ENCODE measurements at regions not wholly inside any gene's neighbourhood (a gene's known extent, or its start where the extent isn't known, plus 50 kb on each side); places are given as distances from the start of the nearest gene placed in this dataset.
"Not testable (repeated sequence)": the region's sequence is repeated elsewhere in the genome, so short reads cannot be mapped to it uniquely, and the experiment has no call there.

- H3K27ac Mint-ChIP-seq (ENCODE audit: unreplicated experiment); H3K36me3 Mint-ChIP-seq (ENCODE audit: unreplicated experiment); H3K27me3 Mint-ChIP-seq (ENCODE audit: unreplicated experiment); H3K9me3 Mint-ChIP-seq (ENCODE audit: unreplicated experiment); DNase-seq; H3K4me3 Mint-ChIP-seq (ENCODE audit: unreplicated experiment); H3K4me1 Mint-ChIP-seq (ENCODE audit: low read depth, unreplicated experiment): not testable (repeated sequence)
Observed at GRCh38 chr18:14987377-14987776, 239.4 kb downstream of the ANKRD30B start.

- H3K36me3 Mint-ChIP-seq (ENCODE audit: unreplicated experiment); H3K27ac Mint-ChIP-seq (ENCODE audit: unreplicated experiment); H3K4me1 Mint-ChIP-seq (ENCODE audit: low read depth, unreplicated experiment); DNase-seq; H3K4me3 Mint-ChIP-seq (ENCODE audit: unreplicated experiment); H3K9me3 Mint-ChIP-seq (ENCODE audit: unreplicated experiment); H3K27me3 Mint-ChIP-seq (ENCODE audit: unreplicated experiment): not testable (repeated sequence)
Observed at GRCh38 chr18:14987960-14988710, 240.2 kb downstream of the ANKRD30B start.

- not testable (repeated sequence) for H3K36me3 Mint-ChIP-seq (ENCODE audit: unreplicated experiment); H3K9me3 Mint-ChIP-seq (ENCODE audit: unreplicated experiment); DNase-seq; H3K27me3 Mint-ChIP-seq (ENCODE audit: unreplicated experiment); H3K4me3 Mint-ChIP-seq (ENCODE audit: unreplicated experiment); H3K27ac Mint-ChIP-seq (ENCODE audit: unreplicated experiment); H3K4me1 Mint-ChIP-seq (ENCODE audit: low read depth, unreplicated experiment)
Observed at GRCh38 chr18:14989569-14989968, 241.6 kb downstream of the ANKRD30B start.

GRCh38 chr18:14991934-14992445 is 244.0 kb downstream of the ANKRD30B start:
- H3K27me3 Mint-ChIP-seq (ENCODE audit: unreplicated experiment); H3K9me3 Mint-ChIP-seq (ENCODE audit: unreplicated experiment); H3K4me3 Mint-ChIP-seq (ENCODE audit: unreplicated experiment); H3K36me3 Mint-ChIP-seq (ENCODE audit: unreplicated experiment); DNase-seq; H3K4me1 Mint-ChIP-seq (ENCODE audit: low read depth, unreplicated experiment); H3K27ac Mint-ChIP-seq (ENCODE audit: unreplicated experiment): not testable (repeated sequence)

GRCh38 chr18:14992758-14993157 is 244.8 kb downstream of the ANKRD30B start:
- not testable (repeated sequence) for H3K9me3 Mint-ChIP-seq (ENCODE audit: unreplicated experiment); H3K4me3 Mint-ChIP-seq (ENCODE audit: unreplicated experiment); H3K4me1 Mint-ChIP-seq (ENCODE audit: low read depth, unreplicated experiment); H3K27me3 Mint-ChIP-seq (ENCODE audit: unreplicated experiment); H3K36me3 Mint-ChIP-seq (ENCODE audit: unreplicated experiment); H3K27ac Mint-ChIP-seq (ENCODE audit: unreplicated experiment); DNase-seq

GRCh38 chr18:14995023-14995422 is 247.1 kb downstream of the ANKRD30B start:
- H3K4me3 Mint-ChIP-seq (ENCODE audit: unreplicated experiment); H3K36me3 Mint-ChIP-seq (ENCODE audit: unreplicated experiment); H3K27ac Mint-ChIP-seq (ENCODE audit: unreplicated experiment); H3K4me1 Mint-ChIP-seq (ENCODE audit: low read depth, unreplicated experiment); H3K9me3 Mint-ChIP-seq (ENCODE audit: unreplicated experiment); H3K27me3 Mint-ChIP-seq (ENCODE audit: unreplicated experiment); DNase-seq: not testable (repeated sequence)

- DNase-seq, result no peak
- no peak for TF ChIP-seq CTCF (IDR thresholded peaks at IDR 0.05; ENCODE audit: partially characterized antibody, unreplicated experiment)
- H3K36me3 Mint-ChIP-seq (ENCODE audit: unreplicated experiment), result no peaks in the 10 kb centered on the region
- H3K9me3 Mint-ChIP-seq (ENCODE audit: unreplicated experiment), result peaks cover 3% of the 10 kb centered on the region
- H3K27ac Mint-ChIP-seq (ENCODE audit: unreplicated experiment), result no peak overlapping the region
- no peaks in the 10 kb centered on the region for H3K4me1 Mint-ChIP-seq (ENCODE audit: low read depth, unreplicated experiment)
- no peak overlapping the region for H3K4me3 Mint-ChIP-seq (ENCODE audit: unreplicated experiment)
- H3K27me3 Mint-ChIP-seq (ENCODE audit: unreplicated experiment), result peaks cover 6% of the 10 kb centered on the region
Observed at GRCh38 chr18:14997357-14997756, 249.4 kb downstream of the ANKRD30B start.

GRCh38 chr18:14997899-14998298 is 249.9 kb downstream of the ANKRD30B start:
- not testable (repeated sequence) for H3K4me3 Mint-ChIP-seq (ENCODE audit: unreplicated experiment); H3K4me1 Mint-ChIP-seq (ENCODE audit: low read depth, unreplicated experiment); H3K9me3 Mint-ChIP-seq (ENCODE audit: unreplicated experiment); DNase-seq; H3K27ac Mint-ChIP-seq (ENCODE audit: unreplicated experiment); H3K36me3 Mint-ChIP-seq (ENCODE audit: unreplicated experiment); H3K27me3 Mint-ChIP-seq (ENCODE audit: unreplicated experiment)

- not testable (repeated sequence) for H3K36me3 Mint-ChIP-seq (ENCODE audit: unreplicated experiment); H3K4me3 Mint-ChIP-seq (ENCODE audit: unreplicated experiment); H3K27ac Mint-ChIP-seq (ENCODE audit: unreplicated experiment); H3K27me3 Mint-ChIP-seq (ENCODE audit: unreplicated experiment); DNase-seq; H3K9me3 Mint-ChIP-seq (ENCODE audit: unreplicated experiment); H3K4me1 Mint-ChIP-seq (ENCODE audit: low read depth, unreplicated experiment)
Observed at GRCh38 chr18:14998360-14999042, 250.5 kb downstream of the ANKRD30B start.

Data from glutamatergic neuron (in vitro differentiated cells).